Urinary bladder (tissue), 3 donors: ENCODE measurements at regions not wholly inside any gene's neighbourhood (a gene's known extent, or its start where the extent isn't known, plus 50 kb on each side); places are given as distances from the start of the nearest gene placed in this dataset.
"Not testable (repeated sequence)": the region's sequence is repeated elsewhere in the genome, so short reads cannot be mapped to it uniquely, and the experiment has no call there.

Experiments used
- DNase-seq: peaks from one replicate; pipeline ENCODE4 v3.0.0-alpha.2; 2015; ENCODE audit errors: extremely low spot score
- H3K27ac ChIP-seq: one replicate; pipeline ENCODE4 v1.5.1; 2013; ENCODE audit warnings: low read depth, mild to moderate bottlenecking, moderate library complexity
- H3K36me3 ChIP-seq: one replicate; pipeline ENCODE4 v1.6.1; 2013; ENCODE audit warnings: mild to moderate bottlenecking, moderate library complexity; ENCODE audit not compliant: insufficient read depth
- H3K4me1 ChIP-seq: one replicate; pipeline ENCODE4 v1.6.1; 2013; ENCODE audit warnings: mild to moderate bottlenecking, moderate library complexity; ENCODE audit not compliant: insufficient read depth
- H3K4me3 ChIP-seq: one replicate; pipeline ENCODE4 v1.5.1; 2013; ENCODE audit warnings: low read depth, low read length
- WGBS: extraction: QIAGEN DNeasy Blood & Tissue Kit; methylation state at CpG from one replicate; pipeline ENCODE4 v1.1.7; 2013; 5-methylcytosine and 5-hydroxymethylcytosine counted together
- donor health status: healthy with polysubstance abuse.
- donor health status: healthy.

DNA sequence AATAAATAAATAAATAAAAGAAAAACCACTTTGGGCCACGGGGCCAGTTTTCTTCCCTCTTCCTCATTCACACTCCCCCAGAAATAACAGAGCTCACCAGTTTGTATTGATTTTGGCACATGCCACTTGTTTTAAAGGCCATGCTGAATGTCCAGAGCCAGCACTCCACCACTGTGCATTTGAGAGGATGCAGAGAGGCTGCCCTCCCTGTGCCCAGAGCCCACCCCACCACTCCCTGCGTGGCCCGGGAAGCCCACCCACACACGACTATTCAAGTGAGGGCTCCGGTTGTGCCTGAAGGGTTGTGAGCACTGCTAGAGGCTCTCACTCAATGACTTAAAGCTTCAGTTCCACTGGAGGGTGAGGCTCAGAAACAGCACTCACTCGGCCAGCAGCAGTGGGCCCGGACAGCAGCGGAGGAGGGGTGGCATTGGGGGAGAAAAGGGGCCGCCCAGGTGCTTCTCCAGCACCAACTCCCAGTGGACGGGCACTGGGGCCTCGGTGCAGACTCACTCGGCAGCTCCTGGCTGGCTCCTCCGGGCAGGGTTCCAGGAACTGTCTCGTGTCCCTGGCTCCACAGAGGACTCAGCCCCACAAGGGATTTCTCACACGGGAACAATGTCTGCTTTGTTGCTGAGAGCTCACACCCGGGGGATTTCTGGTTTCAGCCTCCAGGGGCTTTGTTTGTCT is 112.7 kb downstream of the SHANK2 start:
- Histone ChIP-seq H3K36me3 (no peaks in the 10 kb centered on the region), H3K4me1 (no peaks in the 10 kb centered on the region), H3K4me3 (no peak overlapping the region), H3K27ac (no peak overlapping the region)
- DNase-seq = no peak
- 42% methylated on average over 16 of the region's 16 CpGs for WGBS

DNA sequence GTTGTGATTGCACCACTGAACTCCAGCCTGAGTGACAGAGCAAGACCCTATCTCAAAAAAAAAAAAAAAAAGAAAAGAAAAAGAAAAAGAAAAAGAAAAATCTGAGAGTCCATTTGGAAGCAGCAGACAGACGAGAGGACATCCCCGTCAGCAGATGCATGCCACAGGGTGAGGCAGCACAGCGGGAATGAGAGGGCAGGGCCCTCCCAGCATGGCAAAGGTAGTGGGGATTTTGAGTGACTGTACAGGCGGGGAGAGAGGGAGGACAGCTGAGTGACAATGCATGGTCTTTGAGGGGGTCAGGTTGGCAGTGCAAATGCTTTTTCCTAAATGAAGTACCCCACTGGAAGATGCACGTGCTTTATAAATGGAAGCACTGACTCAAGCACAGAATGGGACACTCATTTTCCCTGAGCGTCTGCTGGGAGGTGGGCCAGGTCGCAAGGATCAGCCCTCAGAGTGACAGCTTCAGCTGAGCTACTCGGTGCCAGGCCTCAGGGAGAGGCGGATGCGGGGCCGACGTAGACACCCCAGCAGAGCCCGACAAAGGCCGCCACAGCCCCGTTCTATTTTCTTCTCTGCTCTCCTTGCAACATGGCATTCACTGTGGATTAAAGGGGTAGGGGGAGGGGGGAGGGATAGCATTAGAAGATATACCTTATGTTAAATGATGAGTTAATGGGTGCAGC is 113.5 kb downstream of the SHANK2 start:
- WGBS = 85% methylated on average over 15 of the region's 15 CpGs
- H3K36me3 ChIP-seq = no peaks in the 10 kb centered on the region
- DNase-seq = no peak
- H3K4me3 ChIP-seq = no peak overlapping the region
- H3K27ac ChIP-seq = no peak overlapping the region
- H3K4me1 ChIP-seq = no peaks in the 10 kb centered on the region

DNA sequence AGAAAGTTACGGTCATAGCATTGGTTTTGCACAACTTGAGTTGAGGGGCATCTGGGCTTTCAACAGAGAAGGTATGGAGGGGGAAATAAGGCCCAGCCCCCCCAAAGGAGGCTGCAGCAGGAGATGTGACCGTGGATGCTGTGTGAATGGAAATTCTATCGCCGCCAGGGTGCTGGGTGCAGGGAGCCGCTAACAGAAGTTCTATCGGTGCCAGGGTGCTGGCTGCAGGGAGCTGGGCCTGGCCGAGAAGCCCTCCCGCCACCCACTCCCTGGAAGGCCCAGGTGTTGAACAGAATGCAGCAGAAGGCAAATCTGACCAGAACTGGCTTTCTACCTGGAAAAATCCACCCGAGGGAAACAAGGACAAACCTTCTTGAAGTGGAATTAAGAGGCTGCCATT is 115.0 kb downstream of the SHANK2 start:
- H3K36me3 ChIP-seq = no peaks in the 10 kb centered on the region
- no peak overlapping the region for H3K27ac ChIP-seq
- H3K4me1 ChIP-seq = peaks cover 1% of the 10 kb centered on the region
- no peak for DNase-seq
- WGBS = 91% methylated on average over 9 of the region's 9 CpGs
- no peak overlapping the region for H3K4me3 ChIP-seq

DNA sequence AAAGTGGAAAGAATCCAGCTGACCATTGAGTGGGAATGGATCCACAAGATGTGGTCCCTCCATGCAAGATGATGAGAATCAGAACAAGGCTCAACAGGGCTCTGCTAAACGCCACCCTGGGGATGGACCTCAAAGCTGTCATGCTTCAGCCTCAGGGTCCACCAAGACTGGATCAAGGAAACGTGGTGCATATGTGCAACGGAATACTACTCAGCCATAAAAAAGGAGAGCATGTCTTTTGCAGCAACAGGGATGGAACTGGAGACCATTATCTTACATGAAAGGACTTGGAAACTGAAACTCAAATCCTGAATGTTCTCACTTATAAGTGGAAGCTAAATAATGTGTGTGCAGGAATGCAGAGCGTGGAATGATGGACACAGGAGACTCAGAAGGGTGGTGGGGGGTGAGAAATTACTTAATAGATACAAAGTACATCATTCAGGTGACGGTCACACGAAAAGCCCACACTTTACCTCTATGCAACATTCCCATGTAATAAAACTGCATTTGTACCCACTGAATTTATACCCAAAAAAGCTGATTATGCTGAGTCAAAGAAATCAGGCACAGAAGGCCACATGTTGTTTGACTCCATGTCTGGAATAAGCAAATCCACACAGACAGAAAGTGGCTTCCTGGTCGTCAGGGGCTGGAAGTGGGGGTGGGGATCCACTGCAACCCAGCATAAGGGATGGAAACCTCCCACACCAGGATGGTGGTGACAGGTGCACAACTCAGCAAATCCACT is 116.1 kb downstream of the SHANK2 start:
- peaks cover 1% of the 10 kb centered on the region for H3K4me1 ChIP-seq
- WGBS = 83% methylated on average over 7 of the region's 7 CpGs
- no peak for DNase-seq
- no peak overlapping the region for H3K27ac ChIP-seq
- H3K36me3 ChIP-seq = no peaks in the 10 kb centered on the region
- H3K4me3 ChIP-seq = no peak overlapping the region

DNA sequence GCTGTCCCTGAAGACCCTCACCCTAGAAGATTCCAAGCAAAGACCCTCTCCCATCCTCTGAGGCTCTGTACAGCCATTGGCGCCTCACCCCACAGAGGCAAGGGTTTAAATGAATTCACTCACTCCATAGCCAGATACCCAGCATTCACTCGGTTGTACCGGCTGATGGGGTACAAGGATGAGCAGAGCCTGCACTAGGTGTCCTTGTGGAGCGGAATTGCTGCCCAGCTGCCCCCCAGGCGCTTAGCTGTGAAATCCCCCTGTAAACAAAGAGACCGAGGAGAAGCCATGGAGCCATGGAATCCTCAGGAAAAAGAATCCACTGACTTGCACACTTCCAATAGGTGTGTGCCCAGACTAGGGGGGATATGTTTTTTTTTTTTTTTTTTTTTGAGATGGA is 117.3 kb downstream of the SHANK2 start:
- H3K27ac ChIP-seq = no peak overlapping the region
- 93% methylated on average over 6 of the region's 6 CpGs for WGBS
- H3K4me1 ChIP-seq = peaks cover 1% of the 10 kb centered on the region
- no peaks in the 10 kb centered on the region for H3K36me3 ChIP-seq
- DNase-seq = no peak
- no peak overlapping the region for H3K4me3 ChIP-seq

DNA sequence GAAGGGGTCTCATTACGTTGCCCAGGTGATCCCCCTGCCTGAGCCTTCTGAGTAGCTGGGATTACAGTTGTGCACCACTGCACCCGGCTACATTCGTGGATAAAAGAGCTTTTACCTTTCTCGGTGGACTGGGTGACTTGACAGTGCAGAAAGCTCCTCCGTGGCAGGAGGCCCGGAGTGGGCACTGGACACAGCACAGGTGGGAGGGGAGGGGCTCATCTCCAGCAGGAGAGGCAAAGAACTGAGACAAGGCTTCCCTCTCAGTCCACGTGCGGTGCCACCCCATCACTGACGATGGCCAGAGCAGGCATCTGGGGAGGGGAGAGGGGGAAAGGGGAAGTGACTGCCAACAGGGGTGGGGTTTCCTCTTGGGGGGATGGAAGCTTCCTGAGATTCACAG is 118.4 kb downstream of the SHANK2 start:
- 75% methylated on average over 9 of the region's 9 CpGs for WGBS
- H3K36me3 ChIP-seq = no peaks in the 10 kb centered on the region
- no peak overlapping the region for H3K27ac ChIP-seq

DNA sequence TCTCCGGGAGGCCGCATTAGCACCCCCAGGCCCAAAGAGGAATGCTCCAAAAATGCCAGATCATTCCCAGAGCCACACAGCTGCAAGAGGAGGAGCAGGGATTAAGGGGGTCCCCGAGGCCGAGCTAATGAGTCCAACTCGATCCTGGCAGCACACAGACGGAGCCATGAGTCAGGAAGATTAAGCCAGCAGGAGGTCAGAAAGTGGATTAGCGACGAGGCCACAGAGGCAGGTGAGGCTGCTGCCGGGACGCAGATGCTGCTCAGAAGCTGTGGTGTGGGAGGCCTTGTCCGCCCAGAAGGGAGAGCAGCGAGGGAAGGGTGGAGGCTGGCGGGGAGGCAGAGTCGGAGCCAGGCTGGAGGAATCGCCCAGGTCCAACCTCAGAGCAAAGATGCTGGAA is 120.5 kb downstream of the SHANK2 start:
- 30% methylated on average over 15 of the region's 15 CpGs for WGBS
- H3K36me3 ChIP-seq = no peaks in the 10 kb centered on the region
- H3K4me3 ChIP-seq = no peak overlapping the region
- DNase-seq = no peak
- H3K27ac ChIP-seq = no peak overlapping the region
- H3K4me1 ChIP-seq = peaks cover 1% of the 10 kb centered on the region

More for the DNA sequence above, 118.4 kb downstream of the SHANK2 start:
- Histone ChIP-seq H3K4me1 (peaks cover 1% of the 10 kb centered on the region), H3K4me3 (no peak overlapping the region)
- DNase-seq = no peak

DNA sequence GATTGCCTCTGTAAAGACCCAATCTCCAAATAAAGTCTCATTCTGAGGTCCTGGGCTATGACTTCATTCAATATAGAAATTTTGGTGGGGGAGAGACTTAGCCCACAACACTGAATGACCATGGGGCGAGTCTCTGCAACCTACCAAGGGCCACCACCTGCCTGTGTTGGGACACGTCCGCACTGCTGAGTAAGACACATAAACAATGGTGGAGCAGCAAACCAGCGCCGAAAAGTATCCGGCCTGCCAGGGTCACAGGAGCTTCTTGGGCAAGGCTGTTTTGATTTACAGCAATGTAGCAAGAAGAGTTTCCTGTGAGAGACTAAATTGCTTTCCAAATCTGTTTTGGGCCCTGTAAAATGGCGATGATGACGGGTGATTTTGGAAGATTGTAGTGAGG is 122.3 kb downstream of the SHANK2 start:
- Histone ChIP-seq H3K36me3 (no peaks in the 10 kb centered on the region), H3K27ac (peak overlapping the region; percentile 30), H3K4me3 (no peak overlapping the region), H3K4me1 (peaks cover 1% of the 10 kb centered on the region)
- no peak for DNase-seq
- WGBS = 76% methylated on average over 8 of the region's 8 CpGs

DNA sequence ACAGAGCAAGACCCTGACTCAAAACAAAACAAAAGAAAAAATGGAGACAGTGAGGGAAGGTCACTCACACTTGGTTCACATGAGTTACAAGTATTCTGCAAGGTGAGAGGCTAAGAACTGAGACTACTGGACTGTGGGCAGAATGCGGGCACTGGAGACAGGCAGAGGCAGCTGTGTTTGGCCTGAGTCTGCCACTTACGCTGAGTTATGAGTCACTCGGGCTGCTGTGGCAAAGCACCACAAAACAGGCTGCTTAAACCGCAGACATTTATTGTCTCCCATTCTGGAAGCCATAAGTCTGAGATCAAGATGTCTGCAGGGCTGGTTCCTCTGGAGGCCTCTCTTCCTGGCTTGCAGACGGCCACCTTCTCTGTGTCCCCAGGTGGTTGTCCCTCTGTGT is 122.8 kb downstream of the SHANK2 start:
- WGBS = 74% methylated on average over 5 of the region's 5 CpGs
- Histone ChIP-seq H3K27ac (peak overlapping the region; percentile 30), H3K4me3 (no peak overlapping the region), H3K4me1 (peaks cover 1% of the 10 kb centered on the region), H3K36me3 (no peaks in the 10 kb centered on the region)
- no peak for DNase-seq

DNA sequence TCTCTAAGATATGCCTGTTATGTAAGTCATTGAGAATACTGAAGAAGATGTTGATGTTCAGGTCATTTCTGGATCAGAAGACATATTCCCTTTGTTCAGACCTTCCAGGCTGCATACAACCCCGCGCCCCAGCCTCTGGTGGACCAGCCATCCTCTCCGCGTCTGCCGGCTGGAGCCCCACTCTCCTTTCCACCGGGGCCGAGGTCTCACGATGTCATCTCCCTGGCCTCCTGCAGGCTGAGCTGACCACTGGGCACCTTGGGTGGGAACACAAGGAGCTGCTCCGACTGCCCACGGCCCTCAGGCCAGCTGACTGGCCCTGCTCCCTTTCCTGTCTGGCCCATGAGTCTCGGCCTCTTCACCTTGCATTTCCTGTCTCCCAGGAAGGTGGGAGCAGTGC is 124.6 kb downstream of the SHANK2 start:
- WGBS = 81% methylated on average over 11 of the region's 11 CpGs
- H3K27ac ChIP-seq = no peak overlapping the region
- H3K36me3 ChIP-seq = no peaks in the 10 kb centered on the region
- no peak overlapping the region for H3K4me3 ChIP-seq
- no peaks in the 10 kb centered on the region for H3K4me1 ChIP-seq
- no peak for DNase-seq

DNA sequence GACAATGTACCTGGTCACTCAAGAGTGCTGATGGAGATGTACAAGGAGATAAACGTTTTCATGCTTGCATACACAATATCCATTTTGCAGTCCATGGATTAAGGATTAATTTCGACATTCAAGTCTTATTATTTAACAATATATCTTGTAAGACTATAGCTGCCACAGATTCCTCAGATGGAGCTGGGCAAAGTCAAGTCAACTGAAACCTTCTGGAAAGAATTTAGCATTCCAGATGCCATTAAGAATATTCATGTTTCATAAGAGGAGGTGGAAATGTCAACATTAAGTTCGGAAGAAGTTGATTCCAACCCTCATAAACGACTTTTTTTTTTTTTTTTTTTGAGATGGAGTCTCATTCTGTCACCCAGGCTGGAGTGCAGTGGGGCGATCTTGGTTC is 126.0 kb downstream of the SHANK2 start:
- not testable (repeated sequence) for DNase-seq, H3K36me3 ChIP-seq, H3K27ac ChIP-seq, H3K4me3 ChIP-seq, H3K4me1 ChIP-seq
- 74% methylated on average over 5 of the region's 5 CpGs for WGBS

DNA sequence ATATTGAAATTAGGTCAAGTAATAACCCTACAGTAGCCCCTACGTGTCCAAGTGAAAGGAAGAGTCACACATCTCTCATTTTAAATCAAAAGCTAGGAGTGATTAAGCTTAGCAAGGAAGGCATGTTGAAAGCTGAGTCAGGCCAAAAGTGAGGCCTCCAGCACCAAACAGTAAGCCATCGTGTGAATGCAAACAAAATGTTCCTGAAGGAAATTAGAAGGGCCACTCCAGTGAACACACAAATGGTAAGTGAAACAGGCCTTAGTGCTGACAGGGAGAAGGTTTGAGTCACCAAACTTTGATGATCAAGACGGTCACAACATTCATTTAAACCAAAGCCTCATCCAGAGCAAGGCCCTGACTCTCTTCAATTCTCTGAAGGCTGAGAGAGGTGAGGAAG is 127.2 kb downstream of the SHANK2 start:
- H3K36me3 ChIP-seq = no peaks in the 10 kb centered on the region
- H3K27ac ChIP-seq = no peak overlapping the region
- no peaks in the 10 kb centered on the region for H3K4me1 ChIP-seq
- no peak overlapping the region for H3K4me3 ChIP-seq
- WGBS = 82% methylated on average over 3 of the region's 3 CpGs
- DNase-seq = no peak

DNA sequence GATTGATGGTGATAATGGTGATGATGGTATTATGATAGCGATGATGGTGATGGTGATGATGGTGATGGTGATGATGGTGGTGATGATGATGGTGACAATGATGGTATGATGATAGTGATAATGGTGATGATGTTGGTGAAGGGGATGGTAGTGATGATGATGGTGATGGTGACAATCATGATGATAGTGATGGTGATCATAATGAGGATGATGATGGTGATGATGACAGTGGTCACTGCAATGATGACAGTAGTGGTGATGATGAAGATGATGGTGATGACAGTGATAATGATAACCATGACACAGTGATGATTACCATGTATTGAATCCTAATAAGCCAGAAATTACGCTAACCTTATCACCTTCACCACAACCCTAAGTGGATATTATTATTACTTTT is 128.2 kb downstream of the SHANK2 start:
- no peak for DNase-seq
- Histone ChIP-seq H3K36me3 (no peaks in the 10 kb centered on the region), H3K4me3 (no peak overlapping the region), H3K27ac (no peak overlapping the region), H3K4me1 (no peaks in the 10 kb centered on the region)
- WGBS = 92% methylated on average over 2 of the region's 2 CpGs

DNA sequence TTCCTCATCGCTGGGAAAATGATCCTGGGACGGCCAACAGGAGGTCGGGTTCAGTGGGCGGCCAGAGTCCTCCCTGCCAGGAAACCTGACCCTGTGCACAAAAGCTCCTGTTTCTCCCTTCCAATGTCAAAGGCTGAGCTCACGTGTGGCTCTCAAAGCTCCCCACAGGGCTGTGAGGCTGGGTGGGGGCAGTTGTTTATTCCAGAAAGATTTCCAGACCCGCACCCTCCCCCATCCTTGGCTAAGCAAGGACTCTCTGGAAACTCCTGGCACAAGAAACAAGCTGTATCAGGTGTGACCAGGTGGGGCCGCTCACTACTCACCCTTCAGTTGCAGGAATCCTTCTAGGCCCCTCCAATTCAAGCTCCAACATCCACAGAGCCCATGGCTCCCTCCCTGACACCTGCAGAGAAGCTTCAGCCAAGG is 131.9 kb downstream of the SHANK2 start:
- H3K27ac ChIP-seq = no peak overlapping the region
- H3K36me3 ChIP-seq = no peaks in the 10 kb centered on the region
- 18% methylated on average over 7 of the region's 7 CpGs for WGBS
- no peak overlapping the region for H3K4me3 ChIP-seq
- H3K4me1 ChIP-seq = no peaks in the 10 kb centered on the region
- no peak for DNase-seq
